ENCODE measurements at regions not wholly inside any gene's neighbourhood (a gene's known extent, or its start where the extent isn't known, plus 50 kb on each side); places are given as distances from the start of the nearest gene placed in this dataset.

- no peak for TF ChIP-seq CTCF (IDR thresholded peaks at IDR 0.05)
- TF ChIP-seq EZH2 (IDR thresholded peaks at IDR 0.05; ENCODE audit: borderline replicate concordance, insufficient read depth, low read depth, low read length, poor library complexity, severe bottlenecking) = no peak
Observed at GRCh38 chr4:26179316-26179760, 141.5 kb upstream of the RBPJ start.
